ENCODE measurements at regions not wholly inside any gene's neighbourhood (a gene's known extent, or its start where the extent isn't known, plus 50 kb on each side); places are given as distances from the start of the nearest gene placed in this dataset.
"Not testable (repeated sequence)": the region's sequence is repeated elsewhere in the genome, so short reads cannot be mapped to it uniquely, and the experiment has no call there.

GRCh38 chr20:53891306-53891894, 179.0 kb downstream of the BCAS1 start:
- no peak for DNase-seq

GRCh38 chr20:53890443-53891305, 179.7 kb downstream of the BCAS1 start:
- DNase-seq: no peak

GRCh38 chr20:53889411-53890148, 180.8 kb downstream of the BCAS1 start:
- no peak for DNase-seq

- no peak for DNase-seq
Measured at GRCh38 chr20:53888951-53889350, 181.4 kb downstream of the BCAS1 start.

- no peak for DNase-seq
Measured at GRCh38 chr20:53888510-53888909, 181.9 kb downstream of the BCAS1 start.

GRCh38 chr20:53887973-53888372, 182.4 kb downstream of the BCAS1 start:
- no peak for DNase-seq

GRCh38 chr20:53884859-53885541, 185.4 kb downstream of the BCAS1 start:
- no peak for DNase-seq

GRCh38 chr20:53883098-53883911, 187.1 kb downstream of the BCAS1 start:
- no peak for DNase-seq

GRCh38 chr20:53882438-53882986, 187.9 kb downstream of the BCAS1 start:
- not testable (repeated sequence) for DNase-seq

- no peak for DNase-seq
Measured at GRCh38 chr20:53881362-53881761, 189.0 kb downstream of the BCAS1 start.

GRCh38 chr20:53880108-53880641, 190.2 kb downstream of the BCAS1 start:
- no peak for DNase-seq

GRCh38 chr20:53879048-53879684, 191.2 kb downstream of the BCAS1 start:
- DNase-seq: no peak

GRCh38 chr20:53878262-53879047, 191.9 kb downstream of the BCAS1 start:
- no peak for DNase-seq

GRCh38 chr20:53876956-53877355, 193.4 kb downstream of the BCAS1 start:
- no peak for DNase-seq

- DNase-seq: no peak
Measured at GRCh38 chr20:53876470-53876869, 193.9 kb downstream of the BCAS1 start.

- no peak for DNase-seq
Measured at GRCh38 chr20:53875452-53875851, 194.9 kb downstream of the BCAS1 start.

GRCh38 chr20:53874706-53875105, 195.7 kb downstream of the BCAS1 start:
- DNase-seq: no peak

GRCh38 chr20:53874104-53874503, 196.3 kb downstream of the BCAS1 start:
- DNase-seq: no peak

- DNase-seq: no peak
Measured at GRCh38 chr20:53873230-53873604, 197.2 kb downstream of the BCAS1 start.

GRCh38 chr20:53872561-53873229, 197.7 kb downstream of the BCAS1 start:
- DNase-seq: no peak
